Ovary (tissue), 3 donors: ENCODE measurements at regions not wholly inside any gene's neighbourhood (a gene's known extent, or its start where the extent isn't known, plus 50 kb on each side); places are given as distances from the start of the nearest gene placed in this dataset.

Source experiments
- POLR2A ChIP-seq: fragments of 450-650 bp; IDR thresholded peaks from one replicate; pipeline ENCODE4 v1.6.1; 2017; ENCODE audit warnings: antibody characterized with exemption, mild to moderate bottlenecking, moderate library complexity
- TF ChIP-seq, protein P1 (sequence below), 3 donors: fragments of 450-650 bp in 2 of 3; fragments of 200-600 bp in 1 of 3; IDR thresholded peaks; one replicate each; pipeline versions ENCODE4 v1.5.1 to v1.8.0; 2016 to 2022; ENCODE audit warnings: antibody characterized with exemption in 3 of 3, mild to moderate bottlenecking in 1 of 3
- donor health status: DM: no; HTN: no; CAD: no.

DNA sequence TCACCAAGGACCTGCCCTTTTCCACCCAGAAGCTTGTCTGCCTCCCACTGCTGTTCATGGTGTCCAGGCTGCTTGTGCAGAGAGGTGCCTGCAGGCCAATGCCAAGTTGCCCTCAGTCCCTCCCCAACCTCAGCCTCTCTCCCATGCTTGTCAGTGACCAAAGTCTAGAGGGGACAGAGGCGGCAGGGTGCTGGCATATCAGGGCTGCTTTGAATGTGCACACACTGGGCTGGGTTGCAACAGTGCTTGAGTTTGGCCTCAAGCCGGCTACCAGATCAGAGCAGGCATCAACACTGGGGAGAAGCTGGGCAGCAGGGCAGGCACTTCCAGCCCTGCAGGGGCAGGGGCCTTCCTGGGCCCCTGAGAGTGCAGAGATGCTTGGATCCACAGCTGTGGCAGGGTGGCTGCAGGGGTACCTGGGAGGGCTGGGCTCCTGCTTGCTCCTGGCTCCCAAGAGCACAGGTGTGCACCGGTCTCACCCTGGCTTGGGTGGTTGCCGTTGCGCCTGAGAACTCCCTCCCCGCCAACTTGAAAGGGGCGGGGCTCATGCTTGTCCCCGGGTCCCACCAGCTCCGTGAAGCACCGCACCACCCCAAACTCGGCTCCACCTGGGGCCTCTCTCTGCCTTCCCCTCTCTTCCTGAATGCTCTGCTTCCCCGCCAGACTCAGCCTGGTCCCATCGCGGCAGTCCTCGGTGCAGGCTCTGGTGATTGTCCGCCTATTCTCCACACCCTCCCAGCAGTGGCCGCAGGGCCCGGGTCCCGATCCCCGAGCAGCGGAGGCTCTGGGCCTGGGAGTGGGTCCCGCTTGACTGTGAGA lies 1681.9 kb upstream of the ADGRL3 start:
- TF ChIP-seq, protein P1, sequence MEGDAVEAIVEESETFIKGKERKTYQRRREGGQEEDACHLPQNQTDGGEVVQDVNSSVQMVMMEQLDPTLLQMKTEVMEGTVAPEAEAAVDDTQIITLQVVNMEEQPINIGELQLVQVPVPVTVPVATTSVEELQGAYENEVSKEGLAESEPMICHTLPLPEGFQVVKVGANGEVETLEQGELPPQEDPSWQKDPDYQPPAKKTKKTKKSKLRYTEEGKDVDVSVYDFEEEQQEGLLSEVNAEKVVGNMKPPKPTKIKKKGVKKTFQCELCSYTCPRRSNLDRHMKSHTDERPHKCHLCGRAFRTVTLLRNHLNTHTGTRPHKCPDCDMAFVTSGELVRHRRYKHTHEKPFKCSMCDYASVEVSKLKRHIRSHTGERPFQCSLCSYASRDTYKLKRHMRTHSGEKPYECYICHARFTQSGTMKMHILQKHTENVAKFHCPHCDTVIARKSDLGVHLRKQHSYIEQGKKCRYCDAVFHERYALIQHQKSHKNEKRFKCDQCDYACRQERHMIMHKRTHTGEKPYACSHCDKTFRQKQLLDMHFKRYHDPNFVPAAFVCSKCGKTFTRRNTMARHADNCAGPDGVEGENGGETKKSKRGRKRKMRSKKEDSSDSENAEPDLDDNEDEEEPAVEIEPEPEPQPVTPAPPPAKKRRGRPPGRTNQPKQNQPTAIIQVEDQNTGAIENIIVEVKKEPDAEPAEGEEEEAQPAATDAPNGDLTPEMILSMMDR (IDR thresholded peaks at IDR 0.05), result no peak
- no peak for TF ChIP-seq POLR2A
